HEK293T (cell line): ENCODE measurements at regions not wholly inside any gene's neighbourhood (a gene's known extent, or its start where the extent isn't known, plus 50 kb on each side); places are given as distances from the start of the nearest gene placed in this dataset.
A peak's percentile ranks its signal among the peaks of the same experiment; 100 is the strongest.

ENCODE experiments used
- CTCF ChIA-PET: fragments of 350-600 bp; formaldehyde crosslinking; extraction: SDS; loops from one replicate; lab custom pipeline; 2021; ENCODE audit warnings: antibody characterized with exemption, inconsistent platforms; lab: Yijun Ruan, JAX
- POLR2A ChIA-PET: fragments of 350-600 bp; formaldehyde crosslinking; extraction: SDS; loops from one replicate; lab custom pipeline; 2020; ENCODE audit warnings: antibody characterized with exemption, inconsistent platforms; lab: Yijun Ruan, JAX
- DNase-seq: peaks from one replicate; pipeline ENCODE4 v3.0.0; 2012; ENCODE audit warnings: mixed read lengths; ENCODE audit errors: extremely low spot score
- ARNT ChIP-seq: fragments of 450-650 bp; IDR thresholded peaks from 2 replicates; pipeline ENCODE4 v1.6.1; 2017; ENCODE audit warnings: mild to moderate bottlenecking
- BHLHE40 ChIP-seq: fragments of 450-650 bp; IDR thresholded peaks from 2 replicates; pipeline ENCODE4 v1.6.1; 2016; ENCODE audit warnings: mild to moderate bottlenecking, moderate library complexity, borderline replicate concordance
- CTBP1 ChIP-seq: fragments of 450-650 bp; IDR thresholded peaks from 2 replicates; pipeline ENCODE4 v1.6.1; 2016; ENCODE audit warnings: borderline replicate concordance
- ELF4 ChIP-seq: fragments of 450-650 bp; IDR thresholded peaks from 2 replicates; pipeline ENCODE4 v1.6.1; 2017; ENCODE audit warnings: antibody characterized with exemption
- FOXA1 ChIP-seq: fragments of 450-650 bp; IDR thresholded peaks from 2 replicates; pipeline ENCODE4 v1.6.1; 2016; ENCODE audit warnings: mild to moderate bottlenecking
- FOXK2 ChIP-seq: fragments of 450-650 bp; IDR thresholded peaks from 2 replicates; pipeline ENCODE4 v1.6.1; 2016; ENCODE audit warnings: mild to moderate bottlenecking
- FOXM1 ChIP-seq: fragments of 450-650 bp; IDR thresholded peaks from 2 replicates; pipeline ENCODE4 v1.6.1; 2017; ENCODE audit warnings: mild to moderate bottlenecking, borderline replicate concordance
- HDGF ChIP-seq: fragments of 450-650 bp; IDR thresholded peaks from 2 replicates; pipeline ENCODE4 v1.6.1; 2017; ENCODE audit warnings: antibody characterized with exemption, borderline replicate concordance
- L3MBTL2 ChIP-seq: fragments of 450-650 bp; conservative IDR thresholded peaks from 2 replicates; pipeline ENCODE4 v1.6.1; 2016; ENCODE audit warnings: mild to moderate bottlenecking
- LEF1 ChIP-seq: fragments of 450-650 bp; IDR thresholded peaks from 2 replicates; pipeline ENCODE4 v1.6.1; 2017; ENCODE audit warnings: mild to moderate bottlenecking, borderline replicate concordance
- NFRKB ChIP-seq: fragments of 450-650 bp; IDR thresholded peaks from 2 replicates; pipeline ENCODE4 v1.6.1; 2016; ENCODE audit warnings: mild to moderate bottlenecking, moderate library complexity
- SP1 ChIP-seq: fragments of 450-650 bp; IDR thresholded peaks from 2 replicates; pipeline ENCODE4 v1.6.1; 2017
- SUZ12 ChIP-seq: fragments of 450-650 bp; IDR thresholded peaks from 2 replicates; pipeline ENCODE4 v1.6.1; 2016; ENCODE audit warnings: mild to moderate bottlenecking
- TARDBP ChIP-seq: fragments of 450-650 bp; IDR thresholded peaks from 2 replicates; pipeline ENCODE4 v1.6.1; 2016
- ZNF384 ChIP-seq: fragments of 450-650 bp; IDR thresholded peaks from 2 replicates; pipeline ENCODE4 v1.6.1; 2016
- TF ChIP-seq, protein P1 (sequence below): fragments of 450-650 bp; IDR thresholded peaks from 2 replicates; pipeline ENCODE4 v1.6.1; 2016

DNA sequence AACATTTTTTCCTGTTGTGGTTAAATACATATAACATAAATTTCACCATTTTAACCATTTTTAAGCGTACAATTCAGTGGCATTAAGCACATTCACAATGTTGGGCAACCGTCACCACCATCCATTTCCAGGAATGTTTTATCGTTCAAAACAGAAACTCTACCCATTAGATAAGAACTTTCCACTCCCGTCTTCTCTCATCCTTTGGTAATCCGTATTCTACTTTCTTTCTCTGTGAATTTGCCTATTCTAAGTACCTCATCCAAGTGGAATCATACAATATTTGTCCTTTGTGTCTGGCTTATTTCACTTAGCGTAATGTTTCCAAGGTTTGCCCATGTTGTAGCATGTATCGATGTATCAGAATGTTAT, 336.0 kb downstream of the RRAGC start:
- ChIA-PET CTCF (no interaction called here), POLR2A (no interaction called here)

DNA sequence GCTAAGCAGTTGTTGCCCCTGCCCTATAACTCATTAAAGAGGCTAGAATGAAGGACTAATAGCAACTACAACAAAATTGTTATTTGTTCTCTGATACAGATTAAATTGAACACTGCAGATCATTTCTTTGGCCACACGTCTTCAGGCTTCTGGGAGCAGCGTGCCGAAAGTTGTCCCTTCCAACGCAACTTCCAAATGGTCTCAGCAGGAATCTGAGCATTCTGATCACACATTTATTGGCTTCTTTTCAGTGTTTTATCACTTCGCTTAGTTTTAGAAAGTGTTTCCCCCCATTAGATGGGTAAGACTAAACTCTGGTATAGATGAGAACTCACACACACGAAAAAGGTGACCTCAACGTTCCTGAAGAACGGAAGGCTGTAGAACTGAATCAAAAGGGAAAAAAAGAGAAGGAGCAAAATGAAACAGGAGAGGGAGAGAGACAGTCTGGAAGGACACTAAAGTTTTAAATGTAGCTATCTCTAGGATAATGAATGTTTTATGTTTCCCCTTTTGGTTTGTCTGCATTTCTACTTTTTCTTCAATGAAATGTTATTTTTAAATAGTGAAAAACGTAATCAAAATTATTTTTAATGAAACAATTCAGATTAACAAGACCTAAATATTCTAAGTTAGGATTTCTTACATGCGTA, 336.5 kb downstream of the RRAGC start:
- ChIA-PET POLR2A (no interaction called here), CTCF (interaction anchor here (0.7 kb wide), 2 partner anchors 8 to 18 kb away, joined by 3 read pairs; no protein-coding TSS in a partner anchor)
- TF ChIP-seq SUZ12 (no peak), BHLHE40 (no peak), ZNF384 (no peak), ELF4 (no peak), FOXK2 (no peak), ARNT (no peak), CTBP1 (no peak), FOXA1 (no peak), L3MBTL2 (no peak), NFRKB (no peak), LEF1 (no peak), TARDBP (no peak), HDGF (no peak), FOXM1 (no peak)
- TF ChIP-seq, protein P1, sequence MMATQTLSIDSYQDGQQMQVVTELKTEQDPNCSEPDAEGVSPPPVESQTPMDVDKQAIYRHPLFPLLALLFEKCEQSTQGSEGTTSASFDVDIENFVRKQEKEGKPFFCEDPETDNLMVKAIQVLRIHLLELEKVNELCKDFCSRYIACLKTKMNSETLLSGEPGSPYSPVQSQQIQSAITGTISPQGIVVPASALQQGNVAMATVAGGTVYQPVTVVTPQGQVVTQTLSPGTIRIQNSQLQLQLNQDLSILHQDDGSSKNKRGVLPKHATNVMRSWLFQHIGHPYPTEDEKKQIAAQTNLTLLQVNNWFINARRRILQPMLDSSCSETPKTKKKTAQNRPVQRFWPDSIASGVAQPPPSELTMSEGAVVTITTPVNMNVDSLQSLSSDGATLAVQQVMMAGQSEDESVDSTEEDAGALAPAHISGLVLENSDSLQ = no peak
- no peak for DNase-seq

More for the DNA sequence above, 336.0 kb downstream of the RRAGC start:
- TF ChIP-seq LEF1 (no peak), CTBP1 (no peak), FOXA1 (no peak), FOXM1 (no peak), HDGF (no peak), ELF4 (no peak)
- TF ChIP-seq, protein P1 = no peak
- DNase-seq = no peak

DNA sequence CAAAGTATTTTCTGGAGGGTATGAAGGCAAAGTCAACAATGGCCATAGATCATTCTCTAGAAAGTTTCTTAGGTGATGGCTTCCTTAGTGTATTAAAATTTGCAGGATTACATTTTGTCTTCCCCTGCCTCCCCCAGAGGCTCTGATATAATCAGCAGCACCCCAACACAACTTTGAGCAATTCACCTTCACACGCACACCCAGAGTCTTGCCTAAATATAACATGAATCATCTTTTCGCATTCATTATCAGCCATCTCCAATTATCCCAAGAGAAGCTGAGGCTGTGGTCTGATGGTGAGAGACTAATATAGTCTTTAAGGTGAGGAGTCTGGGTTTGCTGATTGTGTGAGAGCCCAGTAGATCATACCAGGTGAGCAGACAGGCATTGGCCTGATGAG, 343.0 kb downstream of the RRAGC start:
- TF ChIP-seq FOXA1 = no peak
- TF ChIP-seq NFRKB = no peak
- TF ChIP-seq ZNF384 = no peak
- TF ChIP-seq FOXK2 = no peak
- no peak for TF ChIP-seq LEF1
- ChIA-PET POLR2A (no interaction called here), CTCF (no interaction called here)
- no peak for DNase-seq

DNA sequence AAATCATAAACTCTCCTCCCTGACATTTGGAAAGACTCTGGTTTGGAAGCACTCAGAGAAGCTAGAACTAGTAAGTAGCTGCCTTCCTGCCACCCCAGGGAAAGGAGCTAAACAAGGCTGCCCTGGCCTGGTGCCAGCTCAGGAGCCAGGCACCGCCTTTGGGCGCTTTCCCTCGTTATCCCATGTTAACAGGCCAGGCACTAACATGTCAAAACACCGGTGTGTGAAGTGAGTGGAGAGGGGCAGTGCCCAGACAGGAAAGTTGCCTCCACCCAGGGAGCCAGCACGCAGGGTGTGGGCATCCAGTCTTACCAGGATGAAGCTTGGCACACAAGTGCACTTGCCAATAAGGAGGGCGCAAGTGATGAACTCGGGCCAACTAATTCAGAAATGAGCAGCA, 346.8 kb downstream of the RRAGC start:
- no peak for TF ChIP-seq NFRKB
- TF ChIP-seq ZNF384 = no peak
- no peak for TF ChIP-seq LEF1
- no peak for TF ChIP-seq SUZ12
- no peak for TF ChIP-seq ELF4
- TF ChIP-seq FOXM1 = no peak
- ChIA-PET CTCF (interaction anchor here (1.6 to 2.0 kb wide), 2 partner anchors 12 to 23 kb away, joined by 4 read pairs; no protein-coding TSS in a partner anchor), POLR2A (no interaction called here)
- DNase-seq = no peak

DNA sequence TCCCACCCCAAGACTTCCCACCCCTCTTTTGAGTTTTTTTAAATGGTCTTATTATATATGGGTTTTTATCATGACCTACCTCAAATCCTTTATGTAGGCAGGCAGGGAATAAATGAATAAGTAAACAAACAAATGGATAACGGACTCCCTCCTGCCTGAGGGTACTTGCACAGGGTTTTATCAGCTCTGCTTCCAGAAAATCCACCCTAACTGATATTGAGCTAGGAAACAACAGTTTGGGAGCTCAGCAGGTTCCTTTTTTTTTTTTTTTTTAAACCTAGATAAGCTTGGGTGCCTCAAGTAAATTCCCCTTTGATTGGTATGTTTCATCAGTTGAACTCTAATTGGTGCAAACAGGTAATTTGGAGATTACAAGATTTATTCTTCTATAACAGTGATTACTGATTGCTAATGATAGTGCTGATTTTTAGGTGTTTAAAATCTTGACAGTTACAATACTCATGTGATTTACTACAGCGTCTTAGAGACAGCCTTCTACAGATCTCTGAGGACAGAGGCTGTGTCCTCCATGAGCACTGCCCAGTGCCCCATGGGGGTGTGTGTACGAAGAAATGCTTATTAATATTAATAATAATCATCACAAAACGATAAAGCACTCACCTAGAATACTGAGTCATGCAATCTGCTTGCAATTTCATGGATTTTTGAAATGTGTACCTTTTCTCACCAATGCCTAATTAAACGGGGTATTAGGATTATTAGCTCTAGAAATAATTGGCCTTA, 347.4 kb downstream of the RRAGC start:
- 0 out of 2 replicates have a peak, but pooled peaks have one; percentile 34 for TF ChIP-seq ZNF384
- TF ChIP-seq L3MBTL2 = no peak

DNA sequence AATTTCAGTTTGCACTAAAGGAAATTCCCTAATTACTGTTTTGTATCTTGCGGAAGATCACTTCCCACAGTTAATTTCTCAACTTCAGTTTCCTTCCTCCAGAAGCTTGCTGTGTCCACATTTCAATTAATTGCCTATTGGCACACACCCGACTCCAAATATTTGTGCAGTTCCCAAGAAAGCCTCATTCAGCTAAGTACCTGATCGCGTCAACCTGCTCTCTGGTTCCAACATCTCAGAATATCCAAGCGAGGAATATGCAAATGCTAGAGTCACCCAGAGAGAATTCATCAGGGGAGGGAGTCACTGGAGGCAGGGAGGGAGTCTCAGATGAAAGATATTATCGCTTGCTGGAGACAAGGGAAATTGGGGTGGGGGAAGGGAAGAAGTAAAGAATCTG, 351.3 kb downstream of the RRAGC start:
- POLR2A ChIA-PET = no interaction called here
- no peak for TF ChIP-seq LEF1
- TF ChIP-seq TARDBP = no peak
- TF ChIP-seq ELF4 = no peak
- TF ChIP-seq, protein P1 = no peak
- no peak for TF ChIP-seq ZNF384
- no peak for TF ChIP-seq FOXK2
- TF ChIP-seq FOXM1 = no peak
- TF ChIP-seq NFRKB = no peak
- no peak for TF ChIP-seq ARNT
- TF ChIP-seq L3MBTL2 = no peak
- TF ChIP-seq BHLHE40 = no peak
- no peak for TF ChIP-seq SP1
- TF ChIP-seq HDGF = no peak
- no peak for TF ChIP-seq CTBP1
- no peak for TF ChIP-seq SUZ12
- no peak for TF ChIP-seq FOXA1
- no peak for DNase-seq
- CTCF ChIA-PET = interaction anchor here (0.6 kb wide), 1 partner anchor 18 kb away, joined by 3 read pairs; no protein-coding TSS in a partner anchor

More for the DNA sequence above, 347.4 kb downstream of the RRAGC start:
- ChIA-PET POLR2A (no interaction called here), CTCF (interaction anchor here (1.6 to 2.0 kb wide), 2 partner anchors 11 to 22 kb away, joined by 4 read pairs; no protein-coding TSS in a partner anchor)
- no peak for DNase-seq
